Activated CD4-positive, CD25-positive, alpha-beta regulatory T cell (primary cell): ENCODE measurements at regions not wholly inside any gene's neighbourhood (a gene's known extent, or its start where the extent isn't known, plus 50 kb on each side); places are given as distances from the start of the nearest gene placed in this dataset.
"Not testable (repeated sequence)": the region's sequence is repeated elsewhere in the genome, so short reads cannot be mapped to it uniquely, and the experiment has no call there.

Source experiments
- DNase-seq, 4 experiments: peaks; one replicate each; lab custom pipeline; 2025; lab: John Stamatoyannopoulos, UW

GRCh38 chr11:81190546-81190945, 1543.1 kb downstream of the FAM181B start:
- DNase-seq = no peak

- DNase-seq = not testable (repeated sequence)
Measured at GRCh38 chr11:81187033-81187432, 1546.6 kb downstream of the FAM181B start.

- no peak for DNase-seq
Measured at GRCh38 chr11:81174646-81175330, 1558.9 kb downstream of the FAM181B start.

GRCh38 chr11:81165164-81165563, 1568.5 kb downstream of the FAM181B start:
- DNase-seq = no peak

- no peak for DNase-seq
Measured at GRCh38 chr11:81159900-81160299, 1573.8 kb downstream of the FAM181B start.

GRCh38 chr11:81135570-81135969, 1598.1 kb downstream of the FAM181B start:
- no peak for DNase-seq

- DNase-seq = no peak
Measured at GRCh38 chr11:81129618-81130017, 1604.0 kb downstream of the FAM181B start.

- no peak for DNase-seq
Measured at GRCh38 chr11:81112718-81113117, 1620.9 kb downstream of the FAM181B start.

- DNase-seq = no peak
Measured at GRCh38 chr11:81104051-81104450, 1629.6 kb downstream of the FAM181B start.

GRCh38 chr11:81098471-81098870, 1635.2 kb downstream of the FAM181B start:
- no peak for DNase-seq

GRCh38 chr11:81092522-81092921, 1641.1 kb downstream of the FAM181B start:
- no peak for DNase-seq

GRCh38 chr11:81089242-81089641, 1644.4 kb downstream of the FAM181B start:
- DNase-seq = no peak

- DNase-seq = no peak
Measured at GRCh38 chr11:81080476-81080875, 1639.6 kb upstream of the TENM4 start.

GRCh38 chr11:81072273-81072672, 1631.4 kb upstream of the TENM4 start:
- no peak for DNase-seq

GRCh38 chr11:81071606-81072005, 1630.8 kb upstream of the TENM4 start:
- no peak for DNase-seq

- no peak for DNase-seq
Measured at GRCh38 chr11:81070948-81071347, 1630.1 kb upstream of the TENM4 start.

GRCh38 chr11:81059356-81059755, 1618.5 kb upstream of the TENM4 start:
- DNase-seq = no peak

GRCh38 chr11:81052344-81053158, 1611.7 kb upstream of the TENM4 start:
- no peak for DNase-seq

- no peak for DNase-seq
Measured at GRCh38 chr11:81039916-81040524, 1599.2 kb upstream of the TENM4 start.

GRCh38 chr11:81036168-81036870, 1595.5 kb upstream of the TENM4 start:
- DNase-seq = no peak

GRCh38 chr11:81033779-81034540, 1593.1 kb upstream of the TENM4 start:
- DNase-seq = no peak

- DNase-seq = no peak
Measured at GRCh38 chr11:81032906-81033305, 1592.1 kb upstream of the TENM4 start.
